GM12891 (cell line): ENCODE measurements at regions not wholly inside any gene's neighbourhood (a gene's known extent, or its start where the extent isn't known, plus 50 kb on each side); places are given as distances from the start of the nearest gene placed in this dataset.

ENCODE experiments used
- POLR2A ChIP-seq: IDR thresholded peaks from 2 replicates; pipeline ENCODE4 v1.6.1; 2011; ENCODE audit warnings: low read depth, low read length, control low read depth
- POLR2AphosphoS5 ChIP-seq: IDR thresholded peaks from 2 replicates; pipeline ENCODE4 v1.6.1; 2011; ENCODE audit warnings: low read depth, low read length, control low read depth

- TF ChIP-seq POLR2A (no peak), POLR2AphosphoS5 (no peak)
Observed at GRCh38 chr2:204108330-204108751, 171.8 kb downstream of the ICOS start.
